Femur (tissue), 1 donor: ENCODE measurements at regions not wholly inside any gene's neighbourhood (a gene's known extent, or its start where the extent isn't known, plus 50 kb on each side); places are given as distances from the start of the nearest gene placed in this dataset.
A peak's percentile ranks its signal among the peaks of the same experiment; 100 is the strongest.

ENCODE experiments used
- DNase-seq: peaks from one replicate; pipeline ENCODE4 v3.0.0-alpha.2; 2017

GRCh38 chrX:20595928-20596575, 329.3 kb upstream of the RPS6KA3 start:
- DNase-seq, result no peak

- no peak for DNase-seq
Measured at GRCh38 chrX:20594985-20595384, 328.3 kb upstream of the RPS6KA3 start.

- DNase-seq, result no peak
Measured at GRCh38 chrX:20593836-20594235, 327.1 kb upstream of the RPS6KA3 start.

- DNase-seq, result no peak
Measured at GRCh38 chrX:20593402-20593801, 326.7 kb upstream of the RPS6KA3 start.

GRCh38 chrX:20591246-20591645, 324.5 kb upstream of the RPS6KA3 start:
- no peak for DNase-seq

- no peak for DNase-seq
Measured at GRCh38 chrX:20585782-20586181, 319.1 kb upstream of the RPS6KA3 start.

- DNase-seq, result no peak
Measured at GRCh38 chrX:20571611-20572010, 304.9 kb upstream of the RPS6KA3 start.

- no peak for DNase-seq
Measured at GRCh38 chrX:20567108-20567507, 300.4 kb upstream of the RPS6KA3 start.

- peak; percentile 71 for DNase-seq
Measured at GRCh38 chrX:20547611-20548051, 280.9 kb upstream of the RPS6KA3 start.

- no peak for DNase-seq
Measured at GRCh38 chrX:20545538-20545937, 278.8 kb upstream of the RPS6KA3 start.

GRCh38 chrX:20542072-20542471, 275.4 kb upstream of the RPS6KA3 start:
- DNase-seq, result no peak

GRCh38 chrX:20538974-20539373, 272.3 kb upstream of the RPS6KA3 start:
- no peak for DNase-seq

- DNase-seq, result no peak
Measured at GRCh38 chrX:20531667-20532066, 265.0 kb upstream of the RPS6KA3 start.

GRCh38 chrX:20530406-20530921, 263.8 kb upstream of the RPS6KA3 start:
- peak; percentile 78 for DNase-seq

GRCh38 chrX:20529711-20530110, 263.0 kb upstream of the RPS6KA3 start:
- DNase-seq, result no peak

- DNase-seq, result no peak
Measured at GRCh38 chrX:20529301-20529700, 262.6 kb upstream of the RPS6KA3 start.

GRCh38 chrX:20527558-20528011, 260.9 kb upstream of the RPS6KA3 start:
- DNase-seq, result no peak

GRCh38 chrX:20527041-20527440, 260.3 kb upstream of the RPS6KA3 start:
- no peak for DNase-seq

- DNase-seq, result no peak
Measured at GRCh38 chrX:20523626-20524312, 257.1 kb upstream of the RPS6KA3 start.

- DNase-seq, result no peak
Measured at GRCh38 chrX:20522420-20522819, 255.7 kb upstream of the RPS6KA3 start.

- DNase-seq, result no peak
Measured at GRCh38 chrX:20521222-20521621, 254.5 kb upstream of the RPS6KA3 start.

GRCh38 chrX:20519826-20520225, 253.1 kb upstream of the RPS6KA3 start:
- no peak for DNase-seq

- no peak for DNase-seq
Measured at GRCh38 chrX:20519146-20519545, 252.4 kb upstream of the RPS6KA3 start.

GRCh38 chrX:20517565-20517964, 250.9 kb upstream of the RPS6KA3 start:
- no peak for DNase-seq
